ENCODE measurements at regions not wholly inside any gene's neighbourhood (a gene's known extent, or its start where the extent isn't known, plus 50 kb on each side); places are given as distances from the start of the nearest gene placed in this dataset.

DNA sequence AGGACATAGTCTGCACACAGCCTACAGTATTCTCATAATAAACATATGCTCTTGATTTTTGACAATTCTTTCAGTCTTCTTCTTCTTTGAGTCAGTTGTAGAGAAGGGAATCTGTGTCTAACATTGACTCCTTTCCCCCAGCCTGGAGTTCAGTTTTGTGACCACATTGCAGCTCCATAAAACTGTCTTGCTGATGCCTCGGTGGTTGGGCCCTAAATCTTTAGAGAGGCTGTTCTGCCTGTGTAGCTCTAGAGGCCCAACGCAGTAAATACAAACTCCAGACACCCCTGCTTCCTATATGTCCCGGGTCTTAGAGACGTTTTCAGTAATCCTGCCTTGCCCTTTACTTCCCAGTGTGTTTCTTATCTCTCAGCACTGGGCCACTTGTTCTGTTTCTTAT is 639.5 kb upstream of the AADAT start:
- no peak for TF ChIP-seq GATA2 (IDR thresholded peaks at IDR 0.05; ENCODE audit: low read depth, low read length)
- TF ChIP-seq GATA3 (IDR thresholded peaks at IDR 0.05; ENCODE audit: low read depth, low read length), result no peak

DNA sequence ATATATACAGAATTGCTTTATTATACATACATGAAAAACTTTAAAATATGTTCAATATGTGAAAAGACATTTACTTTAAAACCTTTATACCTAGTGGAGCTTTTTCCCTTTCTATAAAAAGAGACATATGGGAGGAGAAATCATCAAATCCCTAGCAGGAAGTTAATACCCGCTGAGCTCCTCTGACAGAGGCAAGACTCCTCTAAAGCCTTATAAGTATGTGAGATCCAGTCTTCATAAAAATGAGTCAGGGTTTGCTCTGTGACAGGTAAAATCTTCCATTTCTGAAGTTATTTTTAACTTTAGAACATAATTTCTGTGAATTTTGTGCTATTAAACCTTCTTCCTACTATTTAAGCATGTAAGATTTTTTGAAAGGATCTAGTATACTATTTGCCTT is 634.4 kb upstream of the AADAT start:
- TF ChIP-seq GATA3 (IDR thresholded peaks at IDR 0.05; ENCODE audit: low read depth, low read length) (no peak), GATA2 (IDR thresholded peaks at IDR 0.05; ENCODE audit: low read depth, low read length) (no peak)

DNA sequence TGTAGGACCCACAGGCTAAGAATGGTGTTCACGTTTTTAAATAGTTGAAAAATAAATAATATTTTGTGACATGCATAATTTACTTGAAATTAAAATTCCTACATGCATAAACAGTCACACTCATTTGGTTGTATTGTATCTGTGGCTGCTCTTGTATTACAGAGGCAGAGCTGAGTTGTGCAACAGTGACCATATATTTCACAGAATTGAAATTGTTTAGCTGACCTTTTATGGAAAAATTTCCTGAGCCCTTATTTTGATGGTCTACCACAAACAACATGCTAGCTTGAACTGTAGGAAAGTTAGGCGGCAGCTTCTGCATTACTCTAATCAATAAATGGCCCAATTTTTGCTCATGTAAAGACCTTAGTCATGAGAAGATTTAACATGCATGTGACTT is 633.4 kb upstream of the AADAT start:
- TF ChIP-seq GATA3 (IDR thresholded peaks at IDR 0.05; ENCODE audit: low read depth, low read length), result no peak
- TF ChIP-seq GATA2 (IDR thresholded peaks at IDR 0.05; ENCODE audit: low read depth, low read length), result no peak

DNA sequence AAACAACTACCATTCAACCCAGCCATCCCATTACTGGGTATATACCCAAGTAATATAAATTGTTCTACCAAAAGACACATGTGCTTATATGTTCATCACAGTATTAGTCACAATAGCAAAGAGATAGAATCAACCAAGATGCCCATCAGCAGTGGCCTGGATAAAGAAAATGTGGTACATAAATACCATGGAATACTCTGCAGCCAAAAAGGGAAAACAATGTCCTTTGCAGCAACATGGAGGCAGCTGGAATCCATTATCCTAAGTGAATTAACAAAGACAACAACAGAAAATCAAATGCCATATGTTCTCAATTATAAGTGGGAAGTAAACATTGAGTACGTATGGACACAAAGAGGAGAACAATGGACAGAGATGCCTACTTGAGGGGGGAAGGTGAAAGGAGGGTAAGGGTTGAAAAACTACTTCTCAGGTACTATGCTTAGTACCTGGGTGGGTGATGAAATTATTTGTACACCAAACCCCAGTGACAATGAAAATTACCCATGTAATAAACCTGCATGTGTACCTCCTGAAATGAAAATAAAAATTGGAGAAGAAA is 632.1 kb upstream of the AADAT start:
- TF ChIP-seq GATA3 (IDR thresholded peaks at IDR 0.05; ENCODE audit: low read depth, low read length), result peak; percentile 84
- peak; percentile 66; the same call in 1 of the 2 replicates for TF ChIP-seq GATA2 (IDR thresholded peaks at IDR 0.05; ENCODE audit: low read depth, low read length)

DNA sequence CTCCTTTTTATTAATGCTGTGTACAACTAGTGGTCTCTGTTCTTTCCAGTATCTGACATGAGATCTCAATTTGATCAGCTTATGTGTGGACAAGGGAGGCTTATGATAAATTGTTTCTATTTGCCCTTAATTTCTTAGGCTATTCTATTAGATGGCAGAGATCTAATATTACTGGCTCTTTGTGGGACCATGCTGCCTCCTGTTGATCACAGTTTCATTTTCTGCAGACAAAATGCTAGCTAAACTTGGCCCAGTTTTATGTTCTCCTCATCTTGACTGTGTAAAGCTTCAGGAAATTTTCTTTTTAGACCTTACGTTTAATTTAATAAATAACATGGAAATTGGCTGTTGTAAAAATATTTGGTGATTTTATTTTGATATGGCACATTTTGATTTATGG is 627.1 kb upstream of the AADAT start:
- TF ChIP-seq GATA2 (IDR thresholded peaks at IDR 0.05; ENCODE audit: low read depth, low read length), result no peak
- no peak for TF ChIP-seq GATA3 (IDR thresholded peaks at IDR 0.05; ENCODE audit: low read depth, low read length)

DNA sequence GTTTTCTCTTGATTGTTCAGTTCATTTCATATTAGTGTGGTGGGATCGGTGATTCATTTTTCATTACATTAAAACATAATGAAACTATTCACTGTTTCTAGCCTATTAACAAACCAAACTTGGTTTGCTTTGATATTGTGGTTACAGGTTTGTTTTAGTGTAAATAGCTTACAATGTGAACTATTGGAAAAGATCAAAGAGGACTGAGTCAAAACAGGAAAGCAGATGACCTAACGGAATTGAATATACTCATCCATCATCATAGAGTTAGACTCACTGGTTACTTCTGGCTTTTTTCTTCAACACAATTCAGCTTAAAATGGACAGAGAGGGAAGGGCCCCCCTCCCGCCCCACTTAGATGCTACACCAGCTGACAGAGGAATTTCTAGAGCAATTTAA is 616.2 kb upstream of the AADAT start:
- TF ChIP-seq GATA2 (IDR thresholded peaks at IDR 0.05; ENCODE audit: low read depth, low read length), result no peak

DNA sequence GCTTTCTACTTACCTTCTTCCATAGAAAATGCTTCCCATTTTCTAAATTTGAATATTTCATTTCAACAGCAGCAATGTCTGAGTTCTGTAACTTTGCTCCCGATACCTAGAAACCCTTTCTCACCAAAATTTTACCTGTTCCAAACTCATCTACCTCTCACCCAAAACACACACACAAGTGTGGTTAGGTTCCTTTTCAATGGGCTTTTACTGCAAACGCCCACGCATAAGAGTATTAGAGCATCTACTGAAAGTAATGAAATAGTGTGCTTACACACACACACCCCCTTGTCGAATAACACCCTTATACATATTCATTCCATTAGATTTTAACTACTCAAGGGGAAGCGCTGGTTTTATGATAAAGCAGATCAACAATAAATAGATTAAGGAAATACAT is 610.3 kb upstream of the AADAT start:
- TF ChIP-seq GATA2 (IDR thresholded peaks at IDR 0.05; ENCODE audit: low read depth, low read length) (no peak), GATA3 (IDR thresholded peaks at IDR 0.05; ENCODE audit: low read depth, low read length) (no peak)

DNA sequence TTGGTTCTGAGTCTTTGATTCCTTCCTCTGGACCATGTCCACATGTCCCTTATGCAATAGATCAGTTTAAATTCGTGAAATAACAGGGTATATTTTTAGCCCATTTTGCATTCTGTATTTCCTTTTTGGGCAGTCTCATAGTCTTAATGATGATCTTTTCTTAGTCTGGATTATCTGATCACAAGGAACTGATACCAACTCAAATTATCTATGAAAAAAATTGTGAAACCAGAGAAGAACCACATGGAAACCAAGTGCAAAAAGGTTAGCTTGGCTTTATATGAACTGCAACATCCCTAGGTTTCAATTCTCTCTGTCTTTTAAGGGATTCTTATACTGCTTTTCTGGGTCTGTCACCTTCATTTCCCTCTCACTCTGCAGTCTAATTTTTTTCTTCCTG is 608.6 kb upstream of the AADAT start:
- TF ChIP-seq GATA2 (IDR thresholded peaks at IDR 0.05; ENCODE audit: low read depth, low read length), result no peak
- no peak for TF ChIP-seq GATA3 (IDR thresholded peaks at IDR 0.05; ENCODE audit: low read depth, low read length)

DNA sequence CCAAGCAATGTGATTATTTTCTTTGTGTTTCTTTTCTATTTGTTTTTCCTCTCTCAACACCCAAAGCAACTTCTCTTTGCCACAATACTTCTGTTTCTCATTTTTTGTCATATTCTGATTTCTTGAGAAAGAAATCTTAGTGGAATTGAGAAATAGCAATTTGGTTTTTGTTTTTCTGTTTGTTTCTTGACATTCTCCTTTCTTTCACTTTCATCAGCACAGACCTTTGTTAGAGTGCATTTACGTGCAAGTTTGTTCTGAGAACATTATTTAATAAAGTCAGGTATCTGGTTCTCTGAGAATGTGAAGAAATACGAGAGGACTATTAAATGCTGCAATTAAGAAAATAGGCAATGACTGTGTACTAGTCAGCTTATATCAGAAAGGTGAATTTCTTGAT is 608.1 kb upstream of the AADAT start:
- TF ChIP-seq GATA3 (IDR thresholded peaks at IDR 0.05; ENCODE audit: low read depth, low read length) (no peak), GATA2 (IDR thresholded peaks at IDR 0.05; ENCODE audit: low read depth, low read length) (no peak)

DNA sequence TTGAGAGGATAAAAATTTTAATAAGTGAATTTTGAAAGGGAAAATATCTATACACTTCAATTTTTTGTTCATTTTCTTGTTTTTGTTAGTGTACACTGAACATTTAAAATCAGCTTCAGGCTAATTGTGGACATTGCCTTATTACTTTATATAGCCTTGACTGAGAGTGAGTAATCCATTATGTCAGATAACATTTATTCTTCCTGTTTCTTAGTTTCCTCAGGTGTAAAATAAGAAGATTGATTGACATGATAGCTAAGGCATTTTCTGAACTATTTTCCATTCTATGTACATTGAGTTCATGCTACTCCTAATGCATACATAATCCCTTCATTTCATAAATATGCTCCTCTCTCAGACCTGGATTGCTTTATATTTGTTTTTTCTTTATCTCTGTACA is 607.3 kb upstream of the AADAT start:
- no peak for TF ChIP-seq GATA3 (IDR thresholded peaks at IDR 0.05; ENCODE audit: low read depth, low read length)

DNA sequence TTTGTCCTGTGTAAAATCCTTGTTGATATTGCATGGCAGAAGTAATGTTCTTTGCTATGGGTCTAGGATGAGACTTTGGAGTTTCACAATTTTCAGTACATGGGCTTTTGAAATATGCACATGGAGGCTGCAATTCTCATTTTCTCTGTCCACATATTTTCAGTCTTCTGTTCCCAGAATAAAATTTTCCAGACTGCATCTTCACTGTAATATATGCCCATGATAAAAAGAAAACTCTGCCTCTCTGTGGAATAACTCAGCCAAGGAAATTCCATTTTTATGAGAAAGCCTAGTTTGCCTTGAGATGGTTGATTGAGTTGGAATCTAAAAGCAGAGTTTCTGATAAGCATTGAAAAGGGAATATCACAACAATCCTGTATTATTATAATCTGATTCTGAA is 601.4 kb upstream of the AADAT start:
- no peak for TF ChIP-seq GATA3 (IDR thresholded peaks at IDR 0.05; ENCODE audit: low read depth, low read length)
- TF ChIP-seq GATA2 (IDR thresholded peaks at IDR 0.05; ENCODE audit: low read depth, low read length), result no peak

DNA sequence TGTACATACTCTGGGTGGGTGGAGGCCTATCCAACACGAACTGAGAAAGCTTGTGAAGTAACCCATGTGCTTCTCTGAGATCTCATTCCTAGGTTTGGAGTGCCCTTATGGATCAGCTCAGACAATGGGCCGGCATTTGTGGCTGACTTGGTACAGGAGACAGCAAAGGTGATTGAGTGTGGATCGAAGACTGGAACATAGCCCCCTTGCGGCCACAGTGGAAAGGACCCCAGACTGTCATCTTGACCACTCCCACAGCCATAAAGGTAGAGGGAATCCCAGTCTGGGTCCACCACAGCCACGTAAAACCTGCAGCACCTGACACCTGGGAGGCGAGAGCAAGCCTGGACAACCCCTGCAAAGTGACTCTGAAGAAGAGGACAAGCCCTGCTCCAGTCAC is 598.0 kb upstream of the AADAT start:
- TF ChIP-seq GATA2 (IDR thresholded peaks at IDR 0.05; ENCODE audit: low read depth, low read length), result no peak
- TF ChIP-seq GATA3 (IDR thresholded peaks at IDR 0.05; ENCODE audit: low read depth, low read length), result no peak

DNA sequence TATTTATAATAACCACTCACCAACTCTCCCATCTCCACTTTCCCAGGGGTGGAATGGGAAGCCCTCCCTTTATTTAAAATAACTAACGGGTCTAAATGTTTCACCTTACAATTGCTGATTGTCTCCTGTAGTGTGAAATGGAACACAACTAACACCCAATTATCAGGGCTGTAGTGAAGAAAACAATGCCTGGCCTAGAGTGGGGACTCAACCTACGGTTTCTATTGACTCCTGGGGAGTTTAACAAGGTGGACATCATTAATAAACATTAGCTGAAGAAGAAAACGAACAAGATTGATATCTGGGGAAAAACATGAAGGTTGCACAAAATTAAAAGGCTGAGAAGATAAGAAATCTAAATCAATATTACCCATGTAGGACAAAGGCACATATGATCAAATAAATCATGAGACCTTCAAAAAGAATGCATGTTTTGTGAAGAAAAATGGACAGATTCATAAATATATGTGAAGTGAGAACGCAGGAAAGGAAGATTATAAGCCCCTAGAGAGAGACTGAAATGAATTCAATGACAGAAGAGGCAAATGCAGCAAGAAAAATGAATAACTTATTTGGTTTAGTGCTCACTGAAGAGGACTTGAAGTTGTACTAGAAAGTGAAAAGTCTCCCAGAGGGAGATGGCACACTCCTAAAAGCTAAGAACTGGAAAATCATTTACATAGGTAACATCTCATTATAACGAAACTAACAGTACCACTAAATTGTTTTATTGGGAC is 593.0 kb upstream of the AADAT start:
- TF ChIP-seq GATA2 (IDR thresholded peaks at IDR 0.05; ENCODE audit: low read depth, low read length) (no peak), GATA3 (IDR thresholded peaks at IDR 0.05; ENCODE audit: low read depth, low read length) (no peak)

DNA sequence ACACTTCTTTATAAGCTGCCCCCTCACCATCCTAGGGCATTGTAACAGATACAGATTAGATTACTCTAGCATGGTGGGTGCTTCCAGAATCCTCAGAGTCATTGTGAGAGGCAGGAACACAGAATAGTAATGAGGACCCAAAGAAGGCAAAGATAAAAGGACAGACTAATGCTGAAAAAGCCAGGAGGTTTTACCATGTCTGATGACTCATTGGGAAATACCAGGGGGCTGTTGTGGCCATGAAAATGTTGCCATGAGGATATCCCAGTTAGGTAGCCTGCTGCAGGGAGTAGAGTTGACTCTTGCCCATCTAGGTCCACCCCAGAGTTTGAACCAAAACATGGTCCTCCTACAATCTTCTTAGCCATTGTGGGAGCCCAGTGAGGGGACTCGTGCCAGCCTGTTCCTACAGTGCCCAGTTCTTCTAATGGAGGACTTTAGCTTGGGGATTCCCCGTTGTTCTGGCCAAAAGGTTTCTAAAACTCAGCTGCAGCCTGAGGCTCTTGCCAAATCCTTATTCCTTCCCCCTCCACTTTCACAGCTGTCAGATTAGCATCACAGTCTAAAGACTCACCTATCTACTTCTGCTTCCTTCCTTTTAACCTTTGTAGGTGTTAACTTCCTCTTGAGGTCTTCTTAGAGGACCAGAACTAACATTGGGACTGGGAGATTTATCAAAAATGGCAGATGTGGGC is 586.0 kb upstream of the AADAT start:
- TF ChIP-seq GATA2 (IDR thresholded peaks at IDR 0.05; ENCODE audit: low read depth, low read length) (no peak), GATA3 (IDR thresholded peaks at IDR 0.05; ENCODE audit: low read depth, low read length) (no peak)

DNA sequence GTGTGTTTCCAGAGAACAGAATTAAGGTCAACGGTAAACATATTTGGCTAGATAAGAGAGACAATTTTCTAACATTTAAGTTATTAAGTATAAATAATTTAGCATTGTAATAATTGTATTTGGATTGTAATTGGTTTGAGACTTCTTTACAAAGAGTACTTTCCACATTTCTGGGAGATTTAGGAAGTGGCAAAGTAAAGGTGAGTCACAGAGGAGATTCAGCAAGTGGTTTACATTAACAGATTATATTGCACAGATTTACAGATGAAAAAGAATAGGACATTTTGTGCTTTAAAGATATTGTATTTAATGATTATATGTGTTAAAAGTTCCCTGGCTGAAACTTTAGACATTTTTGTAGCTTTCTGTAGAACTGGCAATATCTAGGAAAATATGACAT is 584.4 kb upstream of the AADAT start:
- no peak for TF ChIP-seq GATA2 (IDR thresholded peaks at IDR 0.05; ENCODE audit: low read depth, low read length)
- no peak for TF ChIP-seq GATA3 (IDR thresholded peaks at IDR 0.05; ENCODE audit: low read depth, low read length)

Measured in SH-SY5Y (cell line).